Midbrain (tissue), 1 donor: ENCODE measurements at regions not wholly inside any gene's neighbourhood (a gene's known extent, or its start where the extent isn't known, plus 50 kb on each side); places are given as distances from the start of the nearest gene placed in this dataset.
A peak's percentile ranks its signal among the peaks of the same experiment; 100 is the strongest.

Experiments used
- DNase-seq: peaks from one replicate; lab custom pipeline; 2025; lab: John Stamatoyannopoulos, UW

DNA sequence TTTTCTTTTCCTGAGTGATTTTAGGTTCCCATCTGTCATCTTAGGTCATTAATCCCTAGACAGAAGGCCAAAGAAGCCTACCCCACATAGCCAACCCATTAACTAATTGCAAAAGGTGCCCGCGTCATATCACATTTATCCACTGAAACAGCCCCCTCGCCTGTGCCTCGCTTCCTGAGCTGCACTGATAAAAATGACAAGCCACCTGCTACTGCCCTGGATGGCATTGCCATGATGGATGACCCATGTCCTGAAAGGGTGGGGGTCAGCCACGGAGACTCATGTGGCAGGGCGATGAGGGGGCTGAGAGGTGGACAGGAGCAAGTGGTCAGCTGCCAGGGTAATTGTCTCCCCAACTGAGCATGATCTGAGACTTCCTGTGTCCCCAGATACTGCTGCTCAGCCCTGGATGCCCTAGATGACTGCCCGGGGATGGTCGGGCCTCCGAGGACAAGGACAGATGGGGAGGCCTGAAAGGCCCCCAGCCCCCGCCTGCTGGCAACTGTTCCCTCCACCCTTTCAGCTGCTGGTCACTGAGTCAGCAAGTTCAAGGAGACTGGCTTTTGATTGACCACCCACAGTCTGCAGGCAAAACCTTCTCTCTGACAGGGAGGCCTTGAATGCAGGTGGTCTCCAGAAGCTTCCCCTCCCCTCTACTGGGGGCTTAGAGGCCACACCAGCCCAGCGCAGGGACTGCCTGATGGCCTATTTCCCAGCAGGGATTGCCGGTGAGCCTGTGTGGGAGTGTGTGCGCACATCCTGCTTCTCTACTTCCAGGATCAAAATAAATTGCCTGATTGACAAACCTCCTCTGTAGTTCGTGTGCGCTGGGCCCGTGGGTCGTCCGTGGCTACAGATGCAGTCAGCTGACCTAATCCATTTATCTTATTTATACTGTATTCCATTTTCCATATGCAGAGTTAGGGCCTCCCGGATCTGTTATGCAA lies 496.3 kb downstream of the BCOR start:
- no peak for DNase-seq

GRCh38 chrX:39602195-39602594 lies 495.6 kb downstream of the BCOR start:
- no peak for DNase-seq

- DNase-seq: no peak
These were observed 494.5 kb downstream of the BCOR start for GRCh38 chrX:39603230-39603629.

DNA sequence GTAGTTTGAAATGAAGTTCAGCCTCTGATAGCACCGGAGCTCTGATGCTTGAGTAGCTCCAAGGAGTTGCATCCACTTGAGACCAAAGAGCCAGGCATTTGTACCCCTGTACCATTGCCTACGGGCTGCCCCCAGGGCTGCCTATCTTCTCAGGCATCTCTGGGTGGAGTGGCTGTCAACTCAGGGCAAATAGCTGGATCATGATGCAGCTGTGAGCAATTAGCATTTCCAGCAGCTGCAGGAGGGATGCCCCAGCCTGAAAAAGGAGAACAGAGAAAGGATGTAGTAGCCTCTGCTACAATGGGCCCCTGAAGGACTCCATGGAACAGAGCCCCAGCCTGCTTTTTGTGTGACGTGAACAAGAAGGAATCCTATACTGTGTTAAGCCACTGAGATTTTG lies 492.6 kb downstream of the BCOR start:
- DNase-seq: no peak

DNA sequence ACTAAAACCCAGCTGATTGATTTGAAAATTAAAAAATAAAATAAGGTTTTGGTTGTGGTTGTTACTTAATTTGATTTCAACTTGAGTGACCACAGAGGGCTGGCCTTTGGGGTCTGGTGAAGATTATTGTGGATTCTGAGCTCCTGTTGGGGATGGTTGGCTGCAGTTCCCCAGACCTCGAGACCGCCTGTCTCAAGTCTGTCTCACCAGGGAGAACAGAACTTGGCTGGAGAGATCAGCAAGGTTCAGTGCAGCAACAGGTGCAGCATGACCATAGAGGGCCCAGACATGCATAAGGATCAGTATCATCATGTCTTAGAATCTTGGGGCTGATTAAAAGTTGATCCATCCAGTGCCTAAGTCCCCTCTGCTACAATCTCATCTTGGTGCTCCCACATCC lies 491.9 kb downstream of the BCOR start:
- no peak for DNase-seq

DNA sequence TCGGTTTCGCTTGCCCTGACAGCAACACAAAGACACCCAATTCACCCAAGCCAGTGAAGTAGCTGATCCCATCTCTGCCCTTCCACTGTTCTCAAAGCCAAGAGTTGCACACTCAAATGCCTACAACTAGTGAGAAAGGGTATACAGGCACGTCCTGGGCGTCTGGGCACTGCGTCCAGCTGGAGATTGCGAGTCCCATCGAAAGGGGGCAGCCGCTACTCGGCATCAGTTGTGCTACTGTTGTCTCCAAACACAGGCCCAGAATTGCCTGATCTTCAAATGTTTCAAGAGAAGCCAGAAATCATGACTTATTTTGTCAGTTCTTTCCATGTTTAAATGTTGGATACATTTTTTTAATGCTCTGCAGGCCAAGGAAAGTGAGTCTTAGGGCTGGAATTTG lies 487.8 kb downstream of the BCOR start:
- DNase-seq: peak; percentile 4

DNA sequence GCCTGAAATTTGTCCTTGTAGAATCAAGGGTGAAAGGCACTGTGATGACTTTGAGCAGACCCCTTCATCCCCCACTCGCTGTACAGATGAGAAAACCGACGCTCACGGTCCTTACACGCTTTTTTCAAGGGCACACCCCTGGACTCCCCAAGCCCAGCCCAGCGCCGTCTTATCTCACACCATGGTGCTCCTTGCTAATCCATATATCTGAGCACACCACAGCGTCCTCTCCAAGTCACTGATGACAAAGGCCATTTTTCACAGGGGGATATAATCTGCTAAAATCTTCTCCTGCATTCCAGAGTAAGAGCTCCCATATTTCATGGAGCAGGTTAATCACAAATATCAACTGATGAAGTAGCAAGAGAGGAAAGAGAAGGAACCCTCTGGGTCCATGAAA lies 486.3 kb downstream of the BCOR start:
- DNase-seq: no peak

GRCh38 chrX:39613482-39613995 lies 484.2 kb downstream of the BCOR start:
- DNase-seq: no peak

- no peak for DNase-seq
These were observed 483.6 kb downstream of the BCOR start for GRCh38 chrX:39613997-39614679.

GRCh38 chrX:39614680-39614998 lies 483.1 kb downstream of the BCOR start:
- no peak for DNase-seq

- no peak for DNase-seq
These were observed 481.5 kb downstream of the BCOR start for GRCh38 chrX:39616098-39616729.

DNA sequence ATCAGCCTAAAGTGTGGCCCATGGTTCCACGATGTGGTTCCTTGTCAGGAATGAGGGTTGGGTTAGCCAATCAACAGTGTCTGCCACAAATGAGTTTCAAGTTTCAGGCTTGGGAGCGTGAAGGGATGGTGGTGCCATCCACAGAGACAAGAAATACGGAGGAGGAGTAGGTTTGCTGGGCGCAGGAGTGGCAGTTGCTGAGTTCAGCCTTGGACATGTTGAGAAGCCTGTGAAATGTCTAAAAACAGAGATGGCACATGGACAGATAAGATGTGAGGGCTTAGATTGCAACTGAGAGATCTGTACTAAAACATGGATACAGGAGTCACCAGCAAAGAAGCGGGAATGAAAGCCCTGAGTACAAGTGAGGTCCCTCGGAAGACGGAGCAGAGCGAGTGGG lies 481.0 kb downstream of the BCOR start:
- DNase-seq: no peak

- DNase-seq: no peak
These were observed 479.6 kb downstream of the BCOR start for GRCh38 chrX:39618178-39618577.

DNA sequence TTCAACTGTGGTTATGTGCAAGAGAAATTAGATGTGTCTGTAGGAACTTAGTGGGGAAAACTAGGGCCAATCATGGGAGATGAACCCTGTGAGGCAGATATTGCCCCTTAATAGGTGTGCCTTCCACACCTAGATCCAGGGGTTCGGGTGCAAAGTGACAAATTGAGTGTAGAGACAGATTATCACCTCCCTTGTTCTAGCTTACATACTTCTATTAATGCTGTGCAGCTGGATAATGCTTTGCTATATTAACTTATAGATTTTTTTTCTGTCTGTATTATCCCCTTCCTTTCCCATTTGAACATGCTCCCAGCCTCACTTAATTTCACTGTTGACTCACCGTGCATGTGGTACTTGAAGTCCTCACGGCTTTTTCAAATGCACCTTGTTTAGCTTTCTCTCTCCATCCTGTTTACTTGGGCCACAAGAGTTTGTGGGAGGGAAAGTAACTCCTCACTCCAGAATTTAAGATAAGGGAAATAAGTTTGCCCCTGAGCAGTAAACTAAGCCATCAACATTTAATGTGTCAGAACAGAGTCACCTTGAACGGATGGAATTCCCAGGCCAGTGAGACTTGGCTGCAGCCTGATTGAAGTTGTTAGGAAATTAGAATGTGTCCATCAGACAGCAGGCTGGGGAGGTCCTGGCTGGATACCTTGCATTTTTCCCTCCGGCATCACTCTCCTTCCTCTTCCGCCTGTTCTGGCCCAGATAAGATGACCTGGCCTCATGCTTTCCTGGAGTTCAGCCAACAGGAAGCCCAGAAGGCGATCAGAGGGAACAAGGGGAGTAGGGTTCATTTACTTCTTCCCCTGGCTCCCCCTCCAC lies 478.4 kb downstream of the BCOR start:
- no peak for DNase-seq

DNA sequence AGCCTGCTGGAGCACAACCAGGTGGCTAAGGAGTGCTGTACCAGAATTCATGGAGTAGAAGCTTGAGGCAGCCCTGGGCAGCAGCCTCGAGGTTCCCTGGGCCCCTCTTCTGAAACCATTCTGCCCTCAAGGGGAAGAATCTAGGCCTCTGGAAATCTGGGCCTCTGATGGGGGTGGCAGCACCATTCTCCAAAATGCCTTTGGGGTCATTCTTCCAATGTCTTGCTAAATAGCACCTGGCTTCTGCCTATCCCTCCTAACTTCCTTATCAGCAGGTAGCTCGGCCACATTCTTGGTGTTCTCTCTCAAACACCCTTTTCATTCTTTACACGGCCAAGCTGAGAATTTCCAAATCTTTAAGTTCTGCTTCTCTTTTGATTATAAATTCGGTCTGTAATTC lies 473.6 kb downstream of the BCOR start:
- no peak for DNase-seq

- DNase-seq: no peak
These were observed 471.9 kb downstream of the BCOR start for GRCh38 chrX:39625810-39626209.

DNA sequence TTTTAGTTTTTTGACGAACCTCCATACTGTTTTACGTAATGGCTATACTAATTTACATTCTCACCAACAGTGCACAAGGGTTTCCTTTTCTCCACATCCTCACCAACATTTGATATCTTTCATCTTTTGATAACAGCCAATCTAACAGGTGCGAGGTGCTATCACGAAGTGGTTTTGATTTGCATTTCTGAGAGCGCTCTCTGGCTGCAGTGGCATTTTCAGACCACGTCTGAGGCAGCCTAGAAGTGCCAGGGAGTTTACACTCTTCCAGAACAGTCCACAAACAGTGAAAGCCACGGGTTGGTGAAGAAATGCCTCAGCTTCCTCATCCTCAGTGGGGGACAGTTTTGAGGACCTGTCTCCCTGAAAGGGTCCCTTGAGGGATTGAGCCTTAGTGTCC lies 471.0 kb downstream of the BCOR start:
- no peak for DNase-seq

GRCh38 chrX:39627257-39627656 lies 470.5 kb downstream of the BCOR start:
- DNase-seq: no peak

DNA sequence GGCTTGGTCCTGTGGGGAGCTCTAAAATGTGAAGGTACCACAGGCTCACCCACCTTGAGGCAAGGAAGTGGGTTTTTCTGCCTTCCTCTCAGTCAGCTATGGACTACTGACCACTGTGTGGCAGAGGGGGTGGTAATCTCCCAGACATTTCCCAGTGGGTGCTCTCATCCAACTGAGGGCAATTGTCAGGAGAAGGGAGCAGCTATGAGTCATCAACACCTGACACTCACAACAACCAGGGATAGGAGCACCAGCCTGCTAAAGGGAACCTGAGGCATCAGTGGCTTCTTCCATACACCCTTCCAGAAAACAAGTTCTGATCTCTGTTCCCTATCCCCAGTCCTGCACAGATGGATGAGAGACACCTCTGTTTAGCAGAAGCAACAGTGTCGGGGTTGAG lies 468.8 kb downstream of the BCOR start:
- no peak for DNase-seq

GRCh38 chrX:39630344-39630743 lies 467.4 kb downstream of the BCOR start:
- no peak for DNase-seq

GRCh38 chrX:39631276-39632229 lies 466.2 kb downstream of the BCOR start:
- no peak for DNase-seq
